Fibroblast of mammary gland (primary cell): ENCODE measurements at regions not wholly inside any gene's neighbourhood (a gene's known extent, or its start where the extent isn't known, plus 50 kb on each side); places are given as distances from the start of the nearest gene placed in this dataset.
A peak's percentile ranks its signal among the peaks of the same experiment; 100 is the strongest.
"Not testable (repeated sequence)": the region's sequence is repeated elsewhere in the genome, so short reads cannot be mapped to it uniquely, and the experiment has no call there.

Source experiments
- DNase-seq: peaks from one replicate; pipeline ENCODE4 v3.0.0-alpha.2; 2010; ENCODE audit warnings: low read depth
- H3K4me3 ChIP-seq: 2 replicates; pipeline ENCODE4 v1.5.1; 2011; ENCODE audit warnings: low read depth, mild to moderate bottlenecking, low read length, moderate library complexity; ENCODE audit not compliant: control insufficient read depth
- TF ChIP-seq, protein P1 (sequence below): conservative IDR thresholded peaks from 2 replicates; pipeline ENCODE4 v1.5.1; 2011; ENCODE audit warnings: low read depth, low read length, inconsistent platforms; ENCODE audit not compliant: control insufficient read depth, insufficient read depth

DNA sequence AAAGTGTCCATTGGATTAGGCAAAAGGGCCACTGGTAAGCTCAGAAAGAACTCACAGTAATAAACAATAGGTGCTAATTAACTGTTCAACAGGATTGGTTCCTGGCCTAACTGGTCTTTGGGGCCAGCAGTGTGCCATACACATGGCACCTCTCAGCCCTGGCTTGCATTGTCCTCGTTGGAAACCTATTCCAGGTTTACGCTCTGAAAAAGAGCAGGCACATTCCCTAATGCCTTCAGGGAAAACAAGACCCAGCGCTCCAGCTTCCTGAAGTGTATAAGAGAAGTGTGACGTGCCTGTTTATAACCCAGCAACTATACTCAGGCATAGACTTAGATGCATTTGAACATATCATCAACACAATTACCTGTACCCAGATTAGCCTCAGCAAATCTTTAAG is 51.9 kb upstream of the RBM47 start:
- H3K4me3 ChIP-seq: no peak overlapping the region
- DNase-seq: no peak
- TF ChIP-seq, protein P1, sequence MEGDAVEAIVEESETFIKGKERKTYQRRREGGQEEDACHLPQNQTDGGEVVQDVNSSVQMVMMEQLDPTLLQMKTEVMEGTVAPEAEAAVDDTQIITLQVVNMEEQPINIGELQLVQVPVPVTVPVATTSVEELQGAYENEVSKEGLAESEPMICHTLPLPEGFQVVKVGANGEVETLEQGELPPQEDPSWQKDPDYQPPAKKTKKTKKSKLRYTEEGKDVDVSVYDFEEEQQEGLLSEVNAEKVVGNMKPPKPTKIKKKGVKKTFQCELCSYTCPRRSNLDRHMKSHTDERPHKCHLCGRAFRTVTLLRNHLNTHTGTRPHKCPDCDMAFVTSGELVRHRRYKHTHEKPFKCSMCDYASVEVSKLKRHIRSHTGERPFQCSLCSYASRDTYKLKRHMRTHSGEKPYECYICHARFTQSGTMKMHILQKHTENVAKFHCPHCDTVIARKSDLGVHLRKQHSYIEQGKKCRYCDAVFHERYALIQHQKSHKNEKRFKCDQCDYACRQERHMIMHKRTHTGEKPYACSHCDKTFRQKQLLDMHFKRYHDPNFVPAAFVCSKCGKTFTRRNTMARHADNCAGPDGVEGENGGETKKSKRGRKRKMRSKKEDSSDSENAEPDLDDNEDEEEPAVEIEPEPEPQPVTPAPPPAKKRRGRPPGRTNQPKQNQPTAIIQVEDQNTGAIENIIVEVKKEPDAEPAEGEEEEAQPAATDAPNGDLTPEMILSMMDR: no peak

DNA sequence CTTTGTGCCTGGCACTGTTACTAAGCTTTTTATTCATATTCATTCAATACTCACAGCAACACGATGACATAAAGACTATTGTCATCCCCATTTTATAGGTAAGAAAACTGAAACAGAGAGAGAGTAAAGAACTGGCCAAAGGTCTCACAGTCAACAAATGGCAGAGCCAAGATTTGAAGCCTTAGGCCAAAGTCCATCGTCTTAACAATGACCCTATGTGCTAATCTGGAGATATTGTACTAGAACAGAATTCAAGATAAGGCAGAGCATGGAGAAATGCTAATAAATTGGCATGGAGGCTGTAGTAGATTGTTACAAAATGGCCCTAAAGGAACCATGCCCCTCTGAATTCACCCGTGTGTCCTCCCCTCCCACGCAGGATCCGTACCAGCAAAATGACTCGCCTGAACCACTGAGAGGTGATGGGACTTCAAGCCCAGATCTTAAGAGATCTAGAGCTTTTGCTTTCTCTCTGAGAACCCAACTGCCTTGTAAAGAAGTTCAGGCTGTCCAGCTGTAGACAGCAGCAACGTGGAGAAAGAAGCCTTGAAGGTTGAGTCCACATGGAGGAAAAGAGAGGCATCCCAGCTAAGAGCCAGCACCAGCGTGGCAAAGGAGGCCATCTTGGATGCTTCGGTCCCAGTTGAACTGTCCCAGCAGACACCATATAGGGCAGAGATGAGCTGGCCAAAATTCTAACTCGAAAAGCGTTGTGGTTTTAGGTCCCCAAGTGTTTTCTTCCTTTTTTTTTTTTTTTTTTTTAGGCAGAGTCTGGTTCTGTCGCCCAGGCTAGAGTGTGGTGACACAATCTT is 52.8 kb upstream of the RBM47 start:
- no peak for DNase-seq
- H3K4me3 ChIP-seq: no peak overlapping the region
- TF ChIP-seq, protein P1: no peak

DNA sequence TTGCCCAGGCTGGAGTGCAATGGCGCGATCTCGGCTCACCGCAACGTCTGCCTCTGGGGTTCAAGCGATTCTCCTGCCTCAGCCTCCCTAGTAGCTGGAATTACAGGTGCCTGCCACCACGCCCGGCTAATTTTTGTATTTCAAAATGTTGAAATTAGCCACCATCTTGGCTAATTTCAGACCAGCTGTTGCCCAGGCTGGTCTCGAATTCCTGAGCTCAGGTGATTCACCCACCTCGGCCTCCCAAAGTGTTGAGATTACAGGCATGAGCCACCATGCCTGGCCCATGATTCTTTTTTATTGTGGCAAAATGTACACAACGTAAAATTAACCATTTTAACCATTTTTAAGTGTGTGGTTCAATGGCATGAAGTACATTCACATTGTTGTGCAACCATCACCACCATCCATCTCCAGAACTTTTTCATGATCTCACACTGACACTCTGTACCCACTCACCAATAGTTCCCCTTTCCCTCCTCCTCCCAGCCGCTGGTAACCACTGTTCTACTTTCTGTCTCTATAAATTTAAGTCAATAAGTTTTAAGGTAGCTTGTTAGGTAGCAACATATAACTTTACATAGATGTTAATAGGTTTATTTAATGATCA is 54.0 kb upstream of the RBM47 start:
- H3K4me3 ChIP-seq, DNase-seq: not testable (repeated sequence)

DNA sequence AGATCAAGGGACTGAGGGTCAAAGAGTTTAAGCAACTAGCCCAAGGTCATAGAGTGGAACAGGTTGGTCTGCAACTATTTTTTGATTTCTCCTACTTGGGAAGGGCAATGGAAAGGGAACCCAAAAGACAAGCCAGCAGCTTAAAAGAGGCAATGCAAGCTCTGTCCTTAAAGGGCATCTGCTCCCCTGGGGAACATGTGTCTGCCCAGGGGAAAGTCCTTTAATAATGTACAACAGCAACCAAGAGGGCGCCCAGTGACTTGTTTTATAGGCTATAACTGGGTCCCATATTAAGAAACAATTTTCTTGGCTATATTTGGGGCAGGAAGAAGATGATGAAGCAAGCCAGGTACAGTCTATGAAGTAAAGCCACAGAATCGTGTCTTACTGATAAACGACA is 54.7 kb upstream of the RBM47 start:
- no peak overlapping the region for H3K4me3 ChIP-seq
- TF ChIP-seq, protein P1: no peak
- DNase-seq: no peak

DNA sequence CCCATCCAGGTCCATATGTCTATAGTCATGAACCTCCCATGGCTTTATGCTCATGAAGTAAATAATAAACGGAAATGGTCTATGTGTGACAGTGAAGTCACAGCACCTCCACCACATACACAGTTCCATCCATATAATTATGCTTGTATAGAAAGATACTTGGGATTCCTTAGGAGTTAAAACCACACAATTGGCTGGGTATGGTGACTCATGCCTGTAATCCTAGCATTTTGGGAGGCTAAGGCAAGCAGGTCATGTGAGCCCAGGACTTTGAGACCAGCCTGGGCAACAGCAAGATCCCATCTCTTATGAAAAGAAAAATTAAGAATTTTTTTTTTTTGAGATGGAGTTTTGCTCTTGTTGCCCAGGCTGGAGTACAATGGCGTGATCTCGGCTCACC is 55.6 kb upstream of the RBM47 start:
- TF ChIP-seq, protein P1: no peak
- H3K4me3 ChIP-seq: no peak overlapping the region
- DNase-seq: peak; percentile 59

DNA sequence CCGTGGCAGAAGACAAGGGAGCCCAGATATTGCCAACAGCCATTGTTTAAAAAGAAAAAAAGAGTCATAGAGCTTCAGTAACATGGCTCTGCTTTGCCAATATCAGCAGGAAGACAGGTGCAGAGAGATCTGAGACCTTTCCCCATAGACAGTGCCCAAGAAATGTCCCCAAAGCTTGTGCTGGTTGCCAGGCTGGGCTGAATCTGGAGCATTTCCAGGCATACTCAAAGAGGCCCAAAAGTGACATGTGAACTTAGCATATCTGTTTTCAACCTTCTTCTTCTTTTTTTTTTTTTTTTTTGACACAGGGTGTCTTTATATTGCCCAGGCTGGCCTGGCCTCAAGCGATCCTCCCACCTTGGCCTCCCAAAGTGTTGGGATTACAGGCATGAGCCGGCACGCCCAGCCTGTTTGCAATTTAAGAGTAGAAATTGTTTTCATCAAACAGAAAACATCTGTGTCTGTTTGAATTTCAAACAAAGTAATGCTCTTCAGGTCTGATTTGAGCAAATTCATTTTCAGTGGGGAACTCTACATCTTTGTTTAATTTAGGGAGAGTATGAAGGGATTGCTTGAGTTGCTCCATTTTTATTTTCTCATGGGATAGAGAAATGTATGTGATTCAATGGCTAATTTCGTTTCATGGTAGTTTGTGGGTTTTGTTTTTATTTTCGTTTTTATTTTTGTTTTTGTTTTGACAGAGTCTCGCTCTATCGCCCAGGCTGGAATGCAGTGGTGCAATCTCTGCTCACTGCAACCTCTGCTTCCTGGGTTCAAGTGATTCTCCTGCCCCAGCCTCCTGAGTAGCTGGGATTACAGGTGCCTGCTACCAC is 56.6 kb upstream of the RBM47 start:
- no peak for DNase-seq

More for the DNA sequence above, 56.6 kb upstream of the RBM47 start:
- TF ChIP-seq, protein P1: no peak
- H3K4me3 ChIP-seq: no peak overlapping the region
